ENCODE measurements at regions not wholly inside any gene's neighbourhood (a gene's known extent, or its start where the extent isn't known, plus 50 kb on each side); places are given as distances from the start of the nearest gene placed in this dataset.
A peak's percentile ranks its signal among the peaks of the same experiment; 100 is the strongest.

DNA sequence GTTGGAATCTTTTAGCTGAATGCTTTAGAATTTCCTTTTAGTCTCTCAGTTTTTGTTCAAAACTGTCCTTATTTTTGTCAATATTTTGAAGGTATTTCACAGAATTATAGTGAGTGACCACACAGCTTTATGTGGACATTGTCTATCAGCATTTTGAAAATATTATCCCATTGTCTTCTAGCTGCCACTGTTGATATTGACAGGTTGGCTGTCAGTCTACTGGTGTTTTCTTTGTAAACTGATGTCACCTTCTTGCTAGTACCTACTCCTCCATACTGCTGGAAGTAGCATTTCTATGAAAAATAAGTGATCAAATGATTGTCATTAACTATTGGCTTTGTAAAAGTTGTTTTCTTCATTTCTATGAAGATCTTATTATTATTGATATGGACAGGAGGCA is 256.8 kb downstream of the KLF12 start:
- Histone ChIP-seq H3K4me1 (ENCODE audit: low read depth) (peaks cover 1% of the 10 kb centered on the region), H3K27me3 (no peaks in the 10 kb centered on the region), H3K4me3 (no peak overlapping the region), H3K36me3 (no peaks in the 10 kb centered on the region), H3K9me3 (ENCODE audit: low read depth) (no peaks in the 10 kb centered on the region), H3K27ac (no peak overlapping the region)
- DNase-seq (ENCODE audit: low read depth in 1 of 2, low spot score in 1 of 2): no peak
- no peak for TF ChIP-seq CTCF (IDR thresholded peaks at IDR 0.05; ENCODE audit: low read depth, low read length)

DNA sequence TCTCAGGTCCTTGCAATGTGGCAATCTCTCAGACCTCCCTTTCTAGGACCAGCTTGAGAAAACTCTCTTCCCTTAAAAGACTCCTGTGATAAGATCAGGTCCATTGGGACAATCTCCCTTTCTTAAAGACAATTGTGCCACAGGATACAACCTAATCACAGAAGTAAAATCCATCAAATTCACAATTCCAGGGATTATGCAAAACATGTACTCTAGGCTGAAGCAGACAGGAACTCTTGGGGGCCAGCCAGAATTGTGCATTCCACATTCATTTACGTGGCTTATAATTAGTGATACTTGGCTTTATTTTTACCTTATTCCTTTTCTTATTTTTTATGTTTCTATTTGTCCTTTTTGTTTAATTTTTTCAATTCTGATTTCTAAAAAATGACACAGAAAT is 257.9 kb downstream of the KLF12 start:
- H3K36me3 ChIP-seq: no peaks in the 10 kb centered on the region
- no peaks in the 10 kb centered on the region for H3K4me1 ChIP-seq (ENCODE audit: low read depth)
- no peak for TF ChIP-seq CTCF (IDR thresholded peaks at IDR 0.05; ENCODE audit: low read depth, low read length)
- DNase-seq (ENCODE audit: low read depth in 1 of 2, low spot score in 1 of 2): peak in 1 of 2 donors; percentile 47
- H3K4me3 ChIP-seq: no peak overlapping the region
- H3K27ac ChIP-seq: no peak overlapping the region
- H3K9me3 ChIP-seq (ENCODE audit: low read depth): no peaks in the 10 kb centered on the region
- no peaks in the 10 kb centered on the region for H3K27me3 ChIP-seq

GRCh38 chr13:73873940-73874830 is 260.0 kb downstream of the KLF12 start:
- Histone ChIP-seq H3K27me3 (no peaks in the 10 kb centered on the region), H3K9me3 (ENCODE audit: low read depth) (no peaks in the 10 kb centered on the region), H3K4me1 (ENCODE audit: low read depth) (no peaks in the 10 kb centered on the region), H3K4me3 (no peak overlapping the region), H3K36me3 (no peaks in the 10 kb centered on the region), H3K27ac (no peak overlapping the region)
- no peak for DNase-seq (ENCODE audit: low read depth in 1 of 2, low spot score in 1 of 2)
- TF ChIP-seq CTCF (IDR thresholded peaks at IDR 0.05; ENCODE audit: low read depth, low read length): no peak

DNA sequence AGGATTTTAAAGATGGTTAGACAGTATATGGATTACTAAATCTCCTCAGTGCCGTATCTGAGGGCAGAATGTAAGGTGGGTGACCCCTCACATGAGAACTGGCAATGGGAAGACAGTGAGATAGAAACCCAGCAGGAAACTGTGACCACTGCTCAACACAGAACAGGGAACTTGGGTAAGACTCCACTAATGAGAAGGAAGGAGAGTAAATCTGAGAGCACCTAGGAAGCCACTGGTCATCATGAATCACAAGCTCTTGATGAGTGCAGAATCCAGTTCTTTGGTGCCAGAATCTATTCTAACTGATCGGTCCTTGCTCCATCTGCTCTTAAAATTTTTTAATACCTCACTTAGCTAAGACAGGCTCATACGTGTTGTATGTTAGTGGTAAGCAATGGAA is 261.8 kb downstream of the KLF12 start:
- Histone ChIP-seq H3K9me3 (ENCODE audit: low read depth) (no peaks in the 10 kb centered on the region), H3K27ac (no peak overlapping the region), H3K4me3 (no peak overlapping the region), H3K4me1 (ENCODE audit: low read depth) (no peaks in the 10 kb centered on the region), H3K27me3 (no peaks in the 10 kb centered on the region), H3K36me3 (no peaks in the 10 kb centered on the region)
- no peak for TF ChIP-seq CTCF (IDR thresholded peaks at IDR 0.05; ENCODE audit: low read depth, low read length)
- DNase-seq (ENCODE audit: low read depth in 1 of 2, low spot score in 1 of 2): no peak

GRCh38 chr13:73870970-73871935 is 263.0 kb downstream of the KLF12 start:
- no peaks in the 10 kb centered on the region for H3K9me3 ChIP-seq (ENCODE audit: low read depth)
- H3K27ac ChIP-seq: no peak overlapping the region
- H3K36me3 ChIP-seq: no peaks in the 10 kb centered on the region
- no peak overlapping the region for H3K4me3 ChIP-seq
- DNase-seq (ENCODE audit: low read depth in 1 of 2, low spot score in 1 of 2): peak in 1 of 2 donors; percentile 93
- H3K4me1 ChIP-seq (ENCODE audit: low read depth): no peaks in the 10 kb centered on the region
- no peak for TF ChIP-seq CTCF (IDR thresholded peaks at IDR 0.05; ENCODE audit: low read depth, low read length)
- H3K27me3 ChIP-seq: no peaks in the 10 kb centered on the region

Data from cardiac muscle cell (in vitro differentiated cells and primary cell).